Astrocyte (in vitro differentiated cells and primary cell): ENCODE measurements at regions not wholly inside any gene's neighbourhood (a gene's known extent, or its start where the extent isn't known, plus 50 kb on each side); places are given as distances from the start of the nearest gene placed in this dataset.

Experiments
- DNase-seq: peaks from one replicate; pipeline ENCODE4 v3.0.0-alpha.2; 2010; ENCODE audit warnings: low read depth
- FAIRE-seq: peaks from 2 replicates; lab custom pipeline; 2011; peaks lifted over from hg19 to GRCh38; lab: Jason Lieb, UNC
- H2AFZ ChIP-seq: 2 replicates; pipeline ENCODE4 v1.6.0; 2012; ENCODE audit warnings: low read depth, low read length, inconsistent platforms
- H3K27ac ChIP-seq: 2 replicates; pipeline ENCODE4 v1.5.1; 2011; ENCODE audit warnings: low read depth, low read length, inconsistent platforms
- H3K27me3 ChIP-seq: 2 replicates; pipeline ENCODE4 v1.6.0; 2011; ENCODE audit warnings: low read length, inconsistent platforms; ENCODE audit not compliant: insufficient read depth
- H3K36me3 ChIP-seq: 2 replicates; pipeline ENCODE4 v1.5.1; 2011; ENCODE audit warnings: low read length, inconsistent platforms; ENCODE audit not compliant: insufficient read depth
- H3K4me1 ChIP-seq: 2 replicates; pipeline ENCODE4 v1.5.1; 2011; ENCODE audit warnings: low read length, inconsistent platforms; ENCODE audit not compliant: insufficient read depth
- H3K4me2 ChIP-seq: 2 replicates; pipeline ENCODE4 v1.6.0; 2012; ENCODE audit warnings: low read length, inconsistent platforms
- H3K4me3 ChIP-seq: 2 replicates; pipeline ENCODE4 v1.5.1; 2011; ENCODE audit warnings: low read depth, mild to moderate bottlenecking, low read length, inconsistent platforms; ENCODE audit not compliant: insufficient read depth
- H3K79me2 ChIP-seq: 2 replicates; pipeline ENCODE4 v1.6.0; 2012; ENCODE audit warnings: mild to moderate bottlenecking, low read length, inconsistent platforms; ENCODE audit not compliant: insufficient read depth
- H3K9ac ChIP-seq: 2 replicates; pipeline ENCODE4 v1.6.0; 2012; ENCODE audit warnings: mild to moderate bottlenecking, low read length, inconsistent platforms
- H3K9me3 ChIP-seq: 2 replicates; pipeline ENCODE4 v1.5.1; 2012; ENCODE audit warnings: low read depth, mild to moderate bottlenecking, low read length, inconsistent platforms; ENCODE audit not compliant: insufficient read depth
- H4K20me1 ChIP-seq: 2 replicates; pipeline ENCODE4 v1.6.0; 2012; ENCODE audit warnings: low read length, inconsistent platforms; ENCODE audit not compliant: insufficient read depth
- H3K27ac Mint-ChIP-seq: one replicate; pipeline ENCODE4 v1.8.0; 2021; ENCODE audit warnings: mild to moderate bottlenecking, mixed read lengths; ENCODE audit not compliant: unreplicated experiment
- H3K27me3 Mint-ChIP-seq: one replicate; pipeline ENCODE4 v1.8.0; 2021; ENCODE audit warnings: low read depth, mixed read lengths; ENCODE audit not compliant: unreplicated experiment
- H3K36me3 Mint-ChIP-seq: one replicate; pipeline ENCODE4 v1.8.0; 2021; ENCODE audit warnings: low read depth, mixed read lengths; ENCODE audit not compliant: unreplicated experiment
- H3K4me1 Mint-ChIP-seq: one replicate; pipeline ENCODE4 v1.8.0; 2021; ENCODE audit warnings: low read depth, mixed read lengths; ENCODE audit not compliant: unreplicated experiment
- H3K4me3 Mint-ChIP-seq: one replicate; pipeline ENCODE4 v1.8.0; 2021; ENCODE audit warnings: mild to moderate bottlenecking, moderate library complexity, mixed read lengths; ENCODE audit not compliant: unreplicated experiment
- H3K9me3 Mint-ChIP-seq: one replicate; pipeline ENCODE4 v1.8.0; 2021; ENCODE audit warnings: mild to moderate bottlenecking, mixed read lengths; ENCODE audit not compliant: unreplicated experiment
- EZH2 ChIP-seq: IDR thresholded peaks from 2 replicates; pipeline ENCODE4 v1.6.1; 2012; ENCODE audit warnings: mild to moderate bottlenecking, low read length, inconsistent platforms; ENCODE audit not compliant: insufficient read depth
- TF ChIP-seq, protein P1 (sequence below): IDR thresholded peaks from 2 replicates; pipeline ENCODE4 v1.5.1; 2011; ENCODE audit warnings: low read depth, mild to moderate bottlenecking, inconsistent platforms, low read length, moderate library complexity; ENCODE audit not compliant: insufficient read depth

DNA sequence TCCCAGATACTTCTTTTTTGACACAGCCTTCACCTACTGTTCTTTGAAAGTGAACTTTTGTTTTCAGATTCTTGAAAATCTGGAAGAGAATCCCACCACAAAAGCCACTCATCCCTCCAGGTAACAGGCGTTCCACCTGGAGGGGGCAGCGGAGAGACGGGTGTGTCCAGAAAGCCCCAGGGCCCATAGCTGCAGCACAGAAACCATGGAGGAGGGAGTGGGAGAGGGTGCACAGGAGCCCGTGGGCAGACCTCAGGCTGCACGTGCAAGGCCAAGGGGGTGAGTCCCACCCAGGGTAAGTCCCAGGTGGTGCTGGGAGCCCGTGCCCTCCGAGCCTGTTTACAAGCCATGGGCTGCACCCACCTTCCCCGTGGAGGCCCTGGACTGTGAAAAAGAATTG is 86.5 kb downstream of the PSMG1 start:
- Histone ChIP-seq H2AFZ (no peak overlapping the region), H4K20me1 (no peaks in the 10 kb centered on the region), H3K79me2 (no peaks in the 10 kb centered on the region), H3K4me3 (no peak overlapping the region), H3K4me1 (no peaks in the 10 kb centered on the region), H3K4me2 (no peak overlapping the region), H3K9ac (no peak overlapping the region), H3K27ac (no peak overlapping the region), H3K9me3 (peaks cover 5% of the 10 kb centered on the region), H3K36me3 (no peaks in the 10 kb centered on the region), H3K27me3 (peaks cover 11% of the 10 kb centered on the region)
- Mint-ChIP-seq H3K9me3 (peaks cover 15% of the 10 kb centered on the region), H3K27me3 (peaks cover 37% of the 10 kb centered on the region), H3K27ac (no peak overlapping the region), H3K4me1 (peaks cover 12% of the 10 kb centered on the region), H3K4me3 (no peak overlapping the region), H3K36me3 (peaks cover 2% of the 10 kb centered on the region)
- DNase-seq (no peak), FAIRE-seq (no peak)
- TF ChIP-seq, protein P1, sequence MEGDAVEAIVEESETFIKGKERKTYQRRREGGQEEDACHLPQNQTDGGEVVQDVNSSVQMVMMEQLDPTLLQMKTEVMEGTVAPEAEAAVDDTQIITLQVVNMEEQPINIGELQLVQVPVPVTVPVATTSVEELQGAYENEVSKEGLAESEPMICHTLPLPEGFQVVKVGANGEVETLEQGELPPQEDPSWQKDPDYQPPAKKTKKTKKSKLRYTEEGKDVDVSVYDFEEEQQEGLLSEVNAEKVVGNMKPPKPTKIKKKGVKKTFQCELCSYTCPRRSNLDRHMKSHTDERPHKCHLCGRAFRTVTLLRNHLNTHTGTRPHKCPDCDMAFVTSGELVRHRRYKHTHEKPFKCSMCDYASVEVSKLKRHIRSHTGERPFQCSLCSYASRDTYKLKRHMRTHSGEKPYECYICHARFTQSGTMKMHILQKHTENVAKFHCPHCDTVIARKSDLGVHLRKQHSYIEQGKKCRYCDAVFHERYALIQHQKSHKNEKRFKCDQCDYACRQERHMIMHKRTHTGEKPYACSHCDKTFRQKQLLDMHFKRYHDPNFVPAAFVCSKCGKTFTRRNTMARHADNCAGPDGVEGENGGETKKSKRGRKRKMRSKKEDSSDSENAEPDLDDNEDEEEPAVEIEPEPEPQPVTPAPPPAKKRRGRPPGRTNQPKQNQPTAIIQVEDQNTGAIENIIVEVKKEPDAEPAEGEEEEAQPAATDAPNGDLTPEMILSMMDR, result no peak
- no peak for TF ChIP-seq EZH2

DNA sequence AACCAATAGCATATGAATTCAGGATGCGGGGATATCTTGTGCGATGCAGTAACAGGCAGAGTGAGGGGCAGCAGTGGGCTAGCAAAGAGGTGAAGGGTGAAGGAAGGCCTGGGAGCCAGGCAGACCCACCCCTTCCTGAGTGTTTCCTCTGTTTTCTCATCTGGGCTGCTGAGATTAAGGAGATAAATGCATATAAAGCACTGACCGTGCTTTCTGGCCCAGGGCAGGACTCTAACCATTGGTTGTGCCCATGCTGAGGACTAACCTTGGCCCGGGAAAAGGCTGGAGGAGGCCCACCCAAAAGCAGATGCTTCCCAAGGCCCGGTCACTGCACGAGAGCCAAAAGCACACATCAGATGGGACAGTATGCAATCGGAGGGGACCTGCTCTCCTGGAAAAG is 87.6 kb downstream of the PSMG1 start:
- peaks cover 13% of the 10 kb centered on the region for H3K9me3 Mint-ChIP-seq
- no peak overlapping the region for H2AFZ ChIP-seq
- no peak overlapping the region for H3K9ac ChIP-seq
- H3K9me3 ChIP-seq, result peaks cover 5% of the 10 kb centered on the region
- no peak overlapping the region for H3K4me2 ChIP-seq
- H3K36me3 Mint-ChIP-seq, result peaks cover 2% of the 10 kb centered on the region
- H3K27me3 ChIP-seq, result peaks cover 7% of the 10 kb centered on the region
- no peaks in the 10 kb centered on the region for H4K20me1 ChIP-seq
- DNase-seq, result no peak
- H3K27ac ChIP-seq, result no peak overlapping the region
- no peaks in the 10 kb centered on the region for H3K79me2 ChIP-seq
- H3K4me3 ChIP-seq, result no peak overlapping the region
- H3K27me3 Mint-ChIP-seq, result peaks cover 37% of the 10 kb centered on the region
- FAIRE-seq, result no peak
- peak overlapping the region; percentile 56 for H3K27ac Mint-ChIP-seq
- H3K4me1 ChIP-seq, result no peaks in the 10 kb centered on the region
- TF ChIP-seq EZH2, result no peak
- TF ChIP-seq, protein P1, result no peak
- H3K4me1 Mint-ChIP-seq, result peaks cover 12% of the 10 kb centered on the region
- no peaks in the 10 kb centered on the region for H3K36me3 ChIP-seq
- H3K4me3 Mint-ChIP-seq, result peak overlapping the region; percentile 16

DNA sequence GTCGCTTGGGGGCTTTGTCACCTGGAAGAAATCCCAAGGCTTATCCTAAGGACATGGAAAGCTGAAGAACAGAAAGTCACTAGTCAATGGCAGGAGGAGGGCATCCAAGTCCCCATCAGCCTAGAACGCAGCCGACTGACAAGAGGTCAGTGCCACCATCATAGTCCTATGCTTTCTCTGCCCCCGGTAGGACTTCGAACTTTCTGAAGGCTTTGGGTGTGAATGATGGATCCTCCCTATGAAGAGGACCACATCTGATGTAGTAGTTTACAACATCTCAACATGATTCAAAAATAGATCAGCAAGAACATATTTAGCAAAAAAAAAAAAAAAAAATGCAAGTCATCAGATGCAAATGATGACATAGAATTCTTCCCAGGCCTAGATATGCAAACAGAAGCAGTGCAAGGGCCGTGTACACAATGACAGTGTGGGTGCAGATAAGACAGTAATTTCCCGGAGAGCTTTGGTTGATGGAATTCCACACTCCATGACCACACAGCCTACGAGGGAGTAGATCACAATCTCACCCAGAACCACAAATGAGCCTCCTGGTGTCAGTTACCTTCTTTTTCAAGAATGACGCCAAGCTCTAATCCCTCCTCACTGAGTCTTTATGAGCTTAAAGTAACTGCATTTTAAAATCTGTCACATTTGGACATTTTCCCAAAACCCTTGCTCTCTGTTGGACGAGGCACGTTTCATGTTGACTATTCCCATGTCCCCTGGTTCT is 88.2 kb downstream of the PSMG1 start:
- Histone ChIP-seq H3K27ac (no peak overlapping the region), H3K9ac (no peak overlapping the region), H4K20me1 (no peaks in the 10 kb centered on the region), H3K4me2 (no peak overlapping the region), H3K79me2 (no peaks in the 10 kb centered on the region), H3K27me3 (peaks cover 6% of the 10 kb centered on the region), H3K9me3 (peaks cover 4% of the 10 kb centered on the region), H3K4me1 (no peaks in the 10 kb centered on the region), H2AFZ (no peak overlapping the region), H3K4me3 (no peak overlapping the region), H3K36me3 (no peaks in the 10 kb centered on the region)
- peak; percentile 96 for DNase-seq
- TF ChIP-seq, protein P1, result no peak
- TF ChIP-seq EZH2, result no peak
- H3K27me3 Mint-ChIP-seq, result peaks cover 37% of the 10 kb centered on the region
- peak; percentile 56 for FAIRE-seq
- H3K4me1 Mint-ChIP-seq, result peaks cover 12% of the 10 kb centered on the region
- H3K9me3 Mint-ChIP-seq, result peaks cover 13% of the 10 kb centered on the region
- peak overlapping the region; percentile 56 for H3K27ac Mint-ChIP-seq
- peaks cover 5% of the 10 kb centered on the region for H3K36me3 Mint-ChIP-seq
- H3K4me3 Mint-ChIP-seq, result no peak overlapping the region
